ENCODE measurements at regions not wholly inside any gene's neighbourhood (a gene's known extent, or its start where the extent isn't known, plus 50 kb on each side); places are given as distances from the start of the nearest gene placed in this dataset.
A peak's percentile ranks its signal among the peaks of the same experiment; 100 is the strongest.

DNA sequence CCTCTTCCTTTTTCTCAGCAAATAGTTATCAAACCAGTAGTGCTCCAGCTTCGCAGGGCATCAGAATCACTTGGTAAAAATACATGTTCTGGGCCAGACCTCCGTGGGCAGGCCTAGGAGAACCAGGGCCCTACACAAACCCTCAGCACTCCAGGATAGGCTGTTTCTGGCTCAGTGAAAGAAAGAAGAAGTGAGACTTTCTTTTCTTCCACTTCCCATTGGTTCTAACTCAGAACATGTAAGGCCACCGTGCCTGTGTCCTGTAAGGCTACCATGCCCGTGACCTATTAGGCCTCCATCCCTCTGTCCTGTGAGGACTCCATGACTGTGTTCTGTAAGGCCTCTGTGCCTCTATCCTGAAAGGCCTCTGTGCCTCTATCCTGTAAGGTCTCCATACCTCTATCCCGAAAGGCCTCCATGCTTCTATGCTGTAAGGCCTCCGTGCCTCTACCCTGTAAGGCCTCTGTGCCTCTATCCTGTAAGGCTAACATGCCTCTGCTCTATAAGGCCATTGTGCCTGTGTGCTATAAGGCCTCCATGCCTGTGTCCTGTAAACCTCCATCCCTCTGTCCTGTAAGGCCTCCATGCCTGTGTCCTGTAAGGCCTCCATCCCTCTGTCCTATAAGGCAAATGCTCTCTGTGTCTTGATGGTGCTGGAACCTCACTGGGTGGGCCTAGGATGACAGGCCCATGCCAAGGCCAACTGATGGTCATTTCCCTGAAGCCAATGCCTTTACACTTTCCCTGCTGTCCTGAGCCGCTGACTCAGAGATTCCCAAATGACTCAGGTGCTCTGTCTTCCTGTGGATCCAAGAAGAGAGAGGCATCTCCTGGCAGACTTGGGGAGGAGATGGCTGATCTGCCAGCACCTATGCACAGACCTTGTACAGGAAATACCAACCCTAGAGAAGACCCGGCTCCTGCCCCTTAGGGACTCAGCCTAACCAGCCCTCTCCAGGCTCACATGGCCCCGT lies 96.6 kb upstream of the CACUL1 start:
- Histone ChIP-seq H3K9me3 (ENCODE audit: control insufficient read depth, insufficient read depth, low read length) (no peaks in the 10 kb centered on the region), H3K4me1 (ENCODE audit: control insufficient read depth, insufficient read depth, low read length) (no peaks in the 10 kb centered on the region), H3K4me3 (ENCODE audit: low read depth, low read length) (no peak overlapping the region), H3K27me3 (ENCODE audit: control insufficient read depth, insufficient read depth, low read length) (no peaks in the 10 kb centered on the region), H3K9ac (ENCODE audit: low read depth, low read length) (no peak overlapping the region), H3K27ac (ENCODE audit: low read depth, low read length) (no peak overlapping the region), H3K36me3 (ENCODE audit: control insufficient read depth, insufficient read depth, low read length) (no peaks in the 10 kb centered on the region)

DNA sequence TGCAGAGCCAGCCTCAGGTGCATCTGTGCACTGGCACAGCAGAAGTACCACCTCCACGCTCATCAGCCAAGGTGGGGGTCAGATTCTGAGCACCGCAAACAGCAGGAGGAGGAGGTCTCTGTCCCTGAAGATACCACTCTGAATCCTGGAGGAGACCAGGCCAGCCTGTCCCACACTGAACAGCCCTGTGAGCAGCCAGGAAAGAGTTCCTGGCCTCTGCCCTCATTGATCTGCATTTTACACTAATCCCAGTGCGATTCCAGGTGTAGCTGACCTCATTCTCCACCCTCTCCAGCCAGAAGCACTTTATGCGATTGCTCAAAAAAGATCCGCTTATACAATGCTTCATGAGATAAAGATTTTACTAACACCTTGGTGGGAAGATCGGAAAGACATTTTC lies 99.1 kb upstream of the CACUL1 start:
- Histone ChIP-seq H3K27ac (ENCODE audit: low read depth, low read length) (no peak overlapping the region), H3K9ac (ENCODE audit: low read depth, low read length) (no peak overlapping the region), H3K36me3 (ENCODE audit: control insufficient read depth, insufficient read depth, low read length) (no peaks in the 10 kb centered on the region), H3K27me3 (ENCODE audit: control insufficient read depth, insufficient read depth, low read length) (no peaks in the 10 kb centered on the region), H3K4me3 (ENCODE audit: low read depth, low read length) (no peak overlapping the region), H3K4me1 (ENCODE audit: control insufficient read depth, insufficient read depth, low read length) (no peaks in the 10 kb centered on the region), H3K9me3 (ENCODE audit: control insufficient read depth, insufficient read depth, low read length) (no peaks in the 10 kb centered on the region)

DNA sequence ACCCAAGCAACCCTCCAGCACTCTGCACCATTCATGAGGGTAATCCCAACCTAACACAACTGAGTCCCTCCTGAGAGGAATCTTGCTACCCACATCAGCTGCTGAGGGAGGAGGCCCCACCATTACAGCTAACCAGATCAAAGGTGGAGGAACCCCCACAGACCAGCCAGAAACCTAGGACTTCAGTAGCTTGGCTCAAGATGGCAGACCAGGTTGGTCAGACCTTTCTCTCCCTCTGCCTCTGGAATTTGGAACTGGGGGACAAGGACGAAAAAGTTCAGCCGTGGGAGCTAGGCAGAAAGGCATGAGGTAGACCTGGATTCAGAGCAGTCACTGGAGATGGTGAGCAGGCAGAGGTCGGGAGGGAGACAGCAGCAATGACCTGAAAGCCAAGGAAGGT lies 101.3 kb upstream of the CACUL1 start:
- no peak overlapping the region for H3K9ac ChIP-seq (ENCODE audit: low read depth, low read length)
- H3K27ac ChIP-seq (ENCODE audit: low read depth, low read length): no peak overlapping the region
- no peaks in the 10 kb centered on the region for H3K9me3 ChIP-seq (ENCODE audit: control insufficient read depth, insufficient read depth, low read length)

DNA sequence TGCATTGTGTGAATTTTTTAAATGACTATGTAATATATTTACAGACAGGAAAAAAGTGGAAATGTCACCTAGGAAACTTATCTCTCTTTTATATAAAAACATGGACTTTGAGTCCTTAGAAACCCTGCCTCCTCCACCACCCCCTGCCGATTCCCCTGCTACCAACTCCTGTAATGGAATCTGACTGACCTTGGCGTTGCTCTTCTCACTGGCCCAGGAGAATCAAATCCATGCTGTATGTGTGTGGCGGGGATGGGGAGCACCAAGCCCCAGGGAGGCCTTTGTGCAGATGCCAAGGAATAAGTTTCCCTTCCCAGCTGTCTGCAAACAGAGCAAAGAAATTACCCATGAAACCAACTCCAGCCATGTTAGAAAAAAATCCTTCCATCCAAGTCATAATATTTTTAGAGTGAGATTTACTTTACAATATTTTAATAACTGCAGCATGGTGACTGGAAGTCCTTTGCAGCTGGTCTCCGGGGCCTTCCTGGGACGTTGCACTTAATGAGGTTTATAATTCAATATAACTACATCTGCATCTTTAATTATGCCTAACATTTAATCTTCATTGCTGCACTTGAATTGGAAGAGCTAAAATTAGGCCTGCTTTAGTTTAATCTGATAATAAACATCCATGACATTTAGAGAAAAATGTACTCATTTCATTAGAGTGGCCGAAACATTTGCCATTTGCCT lies 111.4 kb upstream of the CACUL1 start:
- H3K27me3 ChIP-seq (ENCODE audit: control insufficient read depth, insufficient read depth, low read length): no peaks in the 10 kb centered on the region
- H3K27ac ChIP-seq (ENCODE audit: low read depth, low read length): no peak overlapping the region
- no peaks in the 10 kb centered on the region for H3K9me3 ChIP-seq (ENCODE audit: control insufficient read depth, insufficient read depth, low read length)
- peaks cover 7% of the 10 kb centered on the region; the same call in 1 of the 2 replicates for H3K4me1 ChIP-seq (ENCODE audit: control insufficient read depth, insufficient read depth, low read length)
- H3K9ac ChIP-seq (ENCODE audit: low read depth, low read length): no peak overlapping the region
- H3K4me3 ChIP-seq (ENCODE audit: low read depth, low read length): no peak overlapping the region
- H3K36me3 ChIP-seq (ENCODE audit: control insufficient read depth, insufficient read depth, low read length): no peaks in the 10 kb centered on the region

More for the DNA sequence above, 101.3 kb upstream of the CACUL1 start:
- Histone ChIP-seq H3K27me3 (ENCODE audit: control insufficient read depth, insufficient read depth, low read length) (no peaks in the 10 kb centered on the region), H3K36me3 (ENCODE audit: control insufficient read depth, insufficient read depth, low read length) (no peaks in the 10 kb centered on the region), H3K4me1 (ENCODE audit: control insufficient read depth, insufficient read depth, low read length) (no peaks in the 10 kb centered on the region), H3K4me3 (ENCODE audit: low read depth, low read length) (no peak overlapping the region)

DNA sequence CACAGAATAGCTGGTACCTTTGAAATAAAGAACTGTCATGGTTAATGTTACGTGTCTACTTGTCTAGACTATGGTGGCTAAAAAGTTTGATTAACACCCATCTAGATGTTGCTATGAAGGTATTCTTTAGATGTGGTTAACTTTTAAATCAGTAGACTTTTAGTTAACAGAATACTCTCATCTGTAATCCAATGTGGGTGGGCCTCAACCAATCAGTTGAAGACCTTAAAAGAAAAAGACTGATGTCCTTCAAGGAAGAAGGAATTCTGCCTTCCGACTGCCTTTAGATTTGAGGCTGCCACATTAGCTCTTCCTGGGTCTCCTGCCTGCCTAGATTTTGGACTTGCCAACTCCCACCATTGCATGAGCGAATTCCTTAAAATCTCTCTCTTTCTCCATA lies 113.0 kb upstream of the CACUL1 start:
- Histone ChIP-seq H3K27me3 (ENCODE audit: control insufficient read depth, insufficient read depth, low read length) (no peaks in the 10 kb centered on the region), H3K4me3 (ENCODE audit: low read depth, low read length) (no peak overlapping the region), H3K9me3 (ENCODE audit: control insufficient read depth, insufficient read depth, low read length) (no peaks in the 10 kb centered on the region), H3K27ac (ENCODE audit: low read depth, low read length) (no peak overlapping the region), H3K9ac (ENCODE audit: low read depth, low read length) (no peak overlapping the region), H3K36me3 (ENCODE audit: control insufficient read depth, insufficient read depth, low read length) (no peaks in the 10 kb centered on the region), H3K4me1 (ENCODE audit: control insufficient read depth, insufficient read depth, low read length) (peaks cover 7% of the 10 kb centered on the region; the same call in 1 of the 2 replicates)

DNA sequence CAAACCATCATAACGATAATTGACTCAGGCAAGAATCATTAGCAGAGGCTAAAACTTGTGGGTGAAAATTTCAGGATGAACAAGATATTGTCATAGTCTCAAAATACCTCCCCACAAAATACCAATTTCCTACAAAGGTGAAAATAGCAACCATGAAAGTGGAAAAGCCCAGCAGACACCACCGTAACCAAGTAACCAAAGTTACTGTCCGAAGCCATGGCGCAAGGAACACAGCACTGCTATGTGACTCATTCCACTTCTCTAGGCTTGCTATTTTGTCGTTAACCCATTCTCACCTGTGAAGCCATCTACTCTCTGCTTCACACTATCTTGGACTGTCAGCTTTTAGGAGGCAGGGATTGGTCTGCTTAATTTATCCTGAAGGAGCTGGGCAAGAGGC lies 113.8 kb upstream of the CACUL1 start:
- Histone ChIP-seq H3K9ac (ENCODE audit: low read depth, low read length) (no peak overlapping the region), H3K4me3 (ENCODE audit: low read depth, low read length) (no peak overlapping the region), H3K4me1 (ENCODE audit: control insufficient read depth, insufficient read depth, low read length) (peaks cover 7% of the 10 kb centered on the region; the same call in 1 of the 2 replicates), H3K27me3 (ENCODE audit: control insufficient read depth, insufficient read depth, low read length) (no peaks in the 10 kb centered on the region), H3K27ac (ENCODE audit: low read depth, low read length) (no peak overlapping the region), H3K9me3 (ENCODE audit: control insufficient read depth, insufficient read depth, low read length) (no peaks in the 10 kb centered on the region), H3K36me3 (ENCODE audit: control insufficient read depth, insufficient read depth, low read length) (no peaks in the 10 kb centered on the region)

DNA sequence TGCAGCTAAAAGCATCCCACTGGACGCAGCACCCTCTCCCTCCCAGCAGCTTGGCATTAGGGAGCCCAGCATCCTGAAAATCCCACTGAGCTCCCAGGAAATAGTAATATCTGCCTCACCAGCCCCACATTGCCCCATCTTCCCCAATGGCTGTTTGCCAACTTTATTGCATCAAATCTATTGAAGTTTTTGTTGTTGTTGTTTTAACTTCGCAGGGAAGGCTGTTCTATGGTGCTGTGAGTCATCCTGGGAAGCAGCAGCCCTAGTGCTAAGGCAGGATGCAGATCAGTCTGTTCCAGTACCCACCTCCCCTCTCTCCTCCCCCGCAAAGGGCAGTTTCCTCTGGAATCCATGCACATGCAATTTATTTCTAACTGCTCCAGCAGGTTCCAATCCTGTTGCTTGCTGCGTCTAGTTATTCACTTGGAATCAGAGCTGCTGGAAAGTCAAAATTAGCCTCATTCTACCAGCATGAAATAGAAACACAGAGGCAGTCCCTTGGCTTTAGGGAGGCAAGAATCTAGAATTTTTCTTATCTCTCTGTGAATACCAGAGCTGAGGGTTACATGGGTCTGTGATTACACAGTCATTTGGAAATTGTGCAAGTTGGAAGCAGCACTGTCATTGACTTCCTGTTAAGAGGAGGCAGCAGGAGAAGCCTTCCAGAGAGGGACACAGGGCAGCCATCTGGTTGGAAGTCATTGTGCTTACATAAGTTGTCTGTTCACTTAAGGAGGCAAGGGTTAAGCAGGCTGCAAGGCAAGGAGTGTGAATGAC lies 115.9 kb upstream of the CACUL1 start:
- Histone ChIP-seq H3K27me3 (ENCODE audit: control insufficient read depth, insufficient read depth, low read length) (no peaks in the 10 kb centered on the region), H3K27ac (ENCODE audit: low read depth, low read length) (peak overlapping the region; percentile 54), H3K9me3 (ENCODE audit: control insufficient read depth, insufficient read depth, low read length) (no peaks in the 10 kb centered on the region), H3K9ac (ENCODE audit: low read depth, low read length) (no peak overlapping the region), H3K4me1 (ENCODE audit: control insufficient read depth, insufficient read depth, low read length) (peaks cover 7% of the 10 kb centered on the region; the same call in 1 of the 2 replicates), H3K36me3 (ENCODE audit: control insufficient read depth, insufficient read depth, low read length) (no peaks in the 10 kb centered on the region), H3K4me3 (ENCODE audit: low read depth, low read length) (no peak overlapping the region)

DNA sequence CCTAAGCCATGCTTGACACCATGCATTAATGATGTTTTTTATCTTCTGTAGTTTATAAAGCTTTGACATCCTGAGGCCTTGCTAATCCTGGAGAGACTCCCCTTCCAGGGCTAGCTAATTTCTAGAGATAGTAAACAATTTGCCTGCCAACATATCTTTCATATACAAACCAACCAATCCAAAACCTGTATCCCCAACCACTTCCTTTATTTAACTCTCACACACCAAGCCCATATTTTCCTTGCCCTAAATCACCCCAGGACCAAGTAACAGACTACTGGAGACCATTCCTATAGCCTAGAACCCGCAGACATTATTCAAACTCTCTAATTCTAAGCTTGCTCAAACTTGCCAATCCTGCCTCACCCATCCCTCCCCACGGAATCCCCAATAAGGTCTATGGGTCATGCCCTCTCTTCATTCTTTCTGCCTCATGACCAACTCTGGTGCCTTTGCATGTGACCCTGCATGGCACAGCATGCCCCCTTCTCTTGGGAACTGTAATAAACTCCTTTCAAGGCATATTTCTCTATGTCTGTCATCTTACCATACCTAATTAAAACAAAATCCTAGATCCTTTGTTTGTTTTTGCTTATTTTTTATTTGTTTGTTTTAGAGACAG lies 116.6 kb upstream of the CACUL1 start:
- Histone ChIP-seq H3K36me3 (ENCODE audit: control insufficient read depth, insufficient read depth, low read length) (no peaks in the 10 kb centered on the region), H3K27me3 (ENCODE audit: control insufficient read depth, insufficient read depth, low read length) (no peaks in the 10 kb centered on the region), H3K4me3 (ENCODE audit: low read depth, low read length) (no peak overlapping the region), H3K4me1 (ENCODE audit: control insufficient read depth, insufficient read depth, low read length) (peaks cover 7% of the 10 kb centered on the region; the same call in 1 of the 2 replicates), H3K9me3 (ENCODE audit: control insufficient read depth, insufficient read depth, low read length) (no peaks in the 10 kb centered on the region), H3K9ac (ENCODE audit: low read depth, low read length) (no peak overlapping the region), H3K27ac (ENCODE audit: low read depth, low read length) (no peak overlapping the region)

DNA sequence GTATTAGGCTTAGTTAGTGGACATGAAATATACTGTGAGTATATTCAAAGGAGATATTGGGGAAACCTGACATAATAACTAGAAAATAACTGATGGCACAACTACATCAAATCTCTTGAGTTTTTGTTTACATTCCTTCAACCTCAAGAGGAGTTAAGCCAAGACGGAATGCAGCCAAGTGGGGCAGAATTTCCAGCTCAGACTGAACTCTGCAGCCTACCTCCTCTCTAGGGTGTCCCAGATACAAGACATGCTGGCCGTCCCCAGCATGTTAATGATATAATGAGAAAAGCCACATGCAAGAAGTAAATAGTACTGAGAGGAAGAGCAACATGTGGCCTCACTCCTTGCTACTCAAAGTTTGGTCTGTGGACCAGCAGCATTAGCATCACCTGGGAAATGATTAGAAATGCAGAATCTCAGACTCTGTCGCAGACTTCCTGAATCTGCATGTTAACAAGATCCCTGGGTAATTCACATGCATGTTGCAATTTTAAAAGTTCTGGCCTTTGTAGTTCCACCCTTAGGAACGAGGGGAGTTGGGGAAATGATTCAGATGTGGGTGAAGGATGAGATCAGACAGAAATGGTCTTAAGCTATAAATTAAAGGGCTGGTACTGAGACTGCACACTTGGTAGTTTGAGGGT lies 118.4 kb upstream of the CACUL1 start:
- no peak overlapping the region for H3K9ac ChIP-seq (ENCODE audit: low read depth, low read length)
- H3K4me1 ChIP-seq (ENCODE audit: control insufficient read depth, insufficient read depth, low read length): peaks cover 7% of the 10 kb centered on the region; the same call in 1 of the 2 replicates
- H3K9me3 ChIP-seq (ENCODE audit: control insufficient read depth, insufficient read depth, low read length): peaks cover 9% of the 10 kb centered on the region
- no peaks in the 10 kb centered on the region for H3K36me3 ChIP-seq (ENCODE audit: control insufficient read depth, insufficient read depth, low read length)
- H3K27me3 ChIP-seq (ENCODE audit: control insufficient read depth, insufficient read depth, low read length): no peaks in the 10 kb centered on the region
- no peak overlapping the region for H3K4me3 ChIP-seq (ENCODE audit: low read depth, low read length)
- H3K27ac ChIP-seq (ENCODE audit: low read depth, low read length): no peak overlapping the region

DNA sequence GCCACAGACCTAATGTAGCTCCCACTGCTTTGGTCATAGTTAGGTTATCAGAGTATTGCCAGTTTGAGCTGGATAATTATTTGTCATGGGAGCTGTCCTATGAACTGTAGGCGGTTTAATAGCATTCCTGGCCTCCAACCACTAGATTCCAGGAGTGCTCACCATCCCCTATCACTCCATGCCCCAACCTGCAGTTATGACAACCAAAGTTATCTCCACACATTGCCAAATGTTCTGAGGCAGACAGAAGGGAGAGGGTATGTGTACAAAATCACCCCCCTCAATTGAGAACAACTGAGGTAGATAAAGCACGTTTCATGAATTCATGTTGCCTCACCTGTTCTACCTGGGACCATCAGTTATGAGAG lies 119.0 kb upstream of the CACUL1 start:
- H3K4me1 ChIP-seq (ENCODE audit: control insufficient read depth, insufficient read depth, low read length): peaks cover 7% of the 10 kb centered on the region; the same call in 1 of the 2 replicates
- H3K9ac ChIP-seq (ENCODE audit: low read depth, low read length): no peak overlapping the region
- H3K27me3 ChIP-seq (ENCODE audit: control insufficient read depth, insufficient read depth, low read length): no peaks in the 10 kb centered on the region
- no peak overlapping the region for H3K27ac ChIP-seq (ENCODE audit: low read depth, low read length)
- H3K36me3 ChIP-seq (ENCODE audit: control insufficient read depth, insufficient read depth, low read length): no peaks in the 10 kb centered on the region
- no peak overlapping the region for H3K4me3 ChIP-seq (ENCODE audit: low read depth, low read length)
- peaks cover 9% of the 10 kb centered on the region for H3K9me3 ChIP-seq (ENCODE audit: control insufficient read depth, insufficient read depth, low read length)

All from HUES48 (cell line).